SK-N-SH treated with all-trans-retinoic acid at 6 μM for 48 hours (cell line): ENCODE measurements at regions not wholly inside any gene's neighbourhood (a gene's known extent, or its start where the extent isn't known, plus 50 kb on each side); places are given as distances from the start of the nearest gene placed in this dataset.
A peak's percentile ranks its signal among the peaks of the same experiment; 100 is the strongest.

Experiments
- ATAC-seq: fragments of 200-7000 bp; cut with Tn5 transposase; 3 replicates; pipeline ENCODE4 v1.9.1; 2020; ENCODE audit warnings: mild to moderate bottlenecking, moderate library complexity
- ARNTL ChIP-seq: fragments of 450-650 bp; formaldehyde crosslinking; IDR thresholded peaks from 2 replicates; pipeline ENCODE4 v1.5.0; 2020; ENCODE audit warnings: low read depth, mild to moderate bottlenecking, moderate library complexity, borderline replicate concordance
- BACH2 ChIP-seq: fragments of 250-450 bp; sonication (Bioruptor Pico); IDR thresholded peaks from 2 replicates; pipeline ENCODE4 v1.9.0; 2021; ENCODE audit warnings: mild to moderate bottlenecking, borderline replicate concordance
- CREB5 ChIP-seq: fragments of 250-450 bp; sonication (Bioruptor Pico); IDR thresholded peaks from 2 replicates; pipeline ENCODE4 v1.5.1; 2020; ENCODE audit warnings: low read depth, mild to moderate bottlenecking, moderate library complexity
- CSDC2 ChIP-seq: fragments of 250-450 bp; sonication (Bioruptor Pico); IDR thresholded peaks from 2 replicates; pipeline ENCODE4 v1.5.0; 2020; ENCODE audit warnings: mild to moderate bottlenecking, moderate library complexity
- ESRRG ChIP-seq: fragments of 250-450 bp; sonication (Bioruptor Pico); IDR thresholded peaks from 2 replicates; pipeline ENCODE4 v1.6.1; 2021; ENCODE audit warnings: mild to moderate bottlenecking
- GLIS3 ChIP-seq: fragments of 250-450 bp; sonication (Bioruptor Pico); IDR thresholded peaks from 2 replicates; pipeline ENCODE4 v1.5.0; 2020; ENCODE audit warnings: mild to moderate bottlenecking, moderate library complexity
- ISL1 ChIP-seq: fragments of 250-450 bp; sonication (Bioruptor Pico); IDR thresholded peaks from 2 replicates; pipeline ENCODE4 v2.1.2; 2022; ENCODE audit warnings: mild to moderate bottlenecking, moderate library complexity
- OSR1 ChIP-seq: fragments of 250-450 bp; sonication (Bioruptor Pico); IDR thresholded peaks from 2 replicates; pipeline ENCODE4 v1.8.0; 2022; ENCODE audit warnings: moderate library complexity, mild to moderate bottlenecking, inconsistent platforms
- PATZ1 ChIP-seq: fragments of 250-450 bp; sonication (Bioruptor Pico); IDR thresholded peaks from 2 replicates; pipeline ENCODE4 v1.8.0; 2020; ENCODE audit warnings: mild to moderate bottlenecking, moderate library complexity, borderline replicate concordance
- PPARA ChIP-seq: fragments of 250-450 bp; sonication (Bioruptor Pico); IDR thresholded peaks from 2 replicates; pipeline ENCODE4 v1.5.0; 2020; ENCODE audit warnings: mild to moderate bottlenecking, borderline replicate concordance
- RARB ChIP-seq: fragments of 250-450 bp; sonication (Bioruptor Pico); IDR thresholded peaks from 2 replicates; pipeline ENCODE4 v1.8.0; 2021; ENCODE audit warnings: mild to moderate bottlenecking, moderate library complexity
- SNAI2 ChIP-seq: fragments of 250-450 bp; sonication (Bioruptor Pico); IDR thresholded peaks from 2 replicates; pipeline ENCODE4 v1.5.0; 2020; ENCODE audit warnings: mild to moderate bottlenecking, moderate library complexity
- TCF4 ChIP-seq: fragments of 250-450 bp; sonication (Bioruptor Pico); IDR thresholded peaks from 2 replicates; pipeline ENCODE4 v1.8.0; 2021; ENCODE audit warnings: mild to moderate bottlenecking, moderate library complexity, borderline replicate concordance
- TOX ChIP-seq: fragments of 250-450 bp; sonication (Bioruptor Pico); IDR thresholded peaks from 2 replicates; pipeline ENCODE4 v1.8.0; 2021; ENCODE audit warnings: mild to moderate bottlenecking, moderate library complexity, borderline replicate concordance
- TSHZ2 ChIP-seq: fragments of 250-450 bp; sonication (Bioruptor Pico); IDR thresholded peaks from 2 replicates; pipeline ENCODE4 v1.5.0; 2020; ENCODE audit warnings: mild to moderate bottlenecking, moderate library complexity
- ZC3H10 ChIP-seq: fragments of 250-450 bp; sonication (Bioruptor Pico); IDR thresholded peaks from 2 replicates; pipeline ENCODE4 v1.5.1; 2021; ENCODE audit warnings: mild to moderate bottlenecking, moderate library complexity
- ZFP3 ChIP-seq: fragments of 250-450 bp; sonication (Bioruptor Pico); IDR thresholded peaks from 2 replicates; pipeline ENCODE4 v1.5.0; 2020; ENCODE audit warnings: mild to moderate bottlenecking, moderate library complexity
- ZFP30 ChIP-seq: fragments of 450-650 bp; formaldehyde crosslinking; IDR thresholded peaks from 2 replicates; pipeline ENCODE4 v1.5.0; 2022; ENCODE audit warnings: mild to moderate bottlenecking, moderate library complexity
- ZNF565 ChIP-seq: fragments of 450-650 bp; formaldehyde crosslinking; conservative IDR thresholded peaks from 2 replicates; pipeline ENCODE4 v1.5.0; 2020; ENCODE audit warnings: low read depth, mild to moderate bottlenecking, moderate library complexity
- ZNF70 ChIP-seq: fragments of 450-650 bp; formaldehyde crosslinking; IDR thresholded peaks from 2 replicates; pipeline ENCODE4 v1.5.0; 2020; ENCODE audit warnings: mild to moderate bottlenecking, moderate library complexity
- ZNF8 ChIP-seq: fragments of 450-650 bp; formaldehyde crosslinking; IDR thresholded peaks from 2 replicates; pipeline ENCODE4 v1.5.0; 2020; ENCODE audit warnings: mild to moderate bottlenecking, moderate library complexity

- TF ChIP-seq TSHZ2 (CRISPR knock-in tag) (no peak), CSDC2 (no peak), ZNF70 (CRISPR knock-in tag) (no peak), GLIS3 (CRISPR knock-in tag) (no peak), TOX (CRISPR knock-in tag) (no peak), BACH2 (no peak), ZFP3 (CRISPR knock-in tag) (no peak), OSR1 (CRISPR knock-in tag) (no peak), CREB5 (CRISPR knock-in tag) (no peak), ZNF8 (no peak)
- peak; percentile 44; the same call in 1 of the 3 replicates for ATAC-seq
Measured at GRCh38 chr18:10094154-10094553, 180.3 kb downstream of the VAPA start.

GRCh38 chr18:10094655-10095054 lies 180.8 kb downstream of the VAPA start:
- no peak for ATAC-seq
- TF ChIP-seq CREB5 (CRISPR knock-in tag) (no peak), ZFP3 (CRISPR knock-in tag) (no peak), ISL1 (CRISPR knock-in tag) (no peak), OSR1 (CRISPR knock-in tag) (no peak), SNAI2 (CRISPR knock-in tag) (no peak), RARB (CRISPR knock-in tag) (no peak), CSDC2 (no peak), PPARA (CRISPR knock-in tag) (no peak), PATZ1 (CRISPR knock-in tag) (no peak), ARNTL (CRISPR knock-in tag) (no peak), GLIS3 (CRISPR knock-in tag) (no peak), TSHZ2 (CRISPR knock-in tag) (no peak), ZC3H10 (no peak), ZNF8 (no peak), TOX (CRISPR knock-in tag) (no peak), BACH2 (no peak), ZNF70 (CRISPR knock-in tag) (no peak)
- TF ChIP-seq, all 23 proteins: peak for 0

GRCh38 chr18:10095356-10095755 lies 181.5 kb downstream of the VAPA start:
- no peak for ATAC-seq
- TF ChIP-seq ZFP30 (no peak), ZC3H10 (no peak), ZNF70 (CRISPR knock-in tag) (no peak), CSDC2 (no peak), GLIS3 (CRISPR knock-in tag) (no peak), PATZ1 (CRISPR knock-in tag) (no peak), ESRRG (CRISPR knock-in tag) (no peak), ISL1 (CRISPR knock-in tag) (no peak), TOX (CRISPR knock-in tag) (no peak), TCF4 (CRISPR knock-in tag) (no peak), OSR1 (CRISPR knock-in tag) (no peak), ZFP3 (CRISPR knock-in tag) (no peak), CREB5 (CRISPR knock-in tag) (no peak), ZNF565 (CRISPR knock-in tag) (no peak), ZNF8 (no peak), PPARA (CRISPR knock-in tag) (no peak), ARNTL (CRISPR knock-in tag) (no peak)
